Heart left ventricle (tissue), 13 donors: ENCODE measurements at regions not wholly inside any gene's neighbourhood (a gene's known extent, or its start where the extent isn't known, plus 50 kb on each side); places are given as distances from the start of the nearest gene placed in this dataset.

Source experiments
- POLR2A ChIP-seq, 2 donors: fragments of 450-650 bp; IDR thresholded peaks; one replicate each; pipeline ENCODE4 v1.6.1; 2017; ENCODE audit warnings: antibody characterized with exemption in 2 of 2, mild to moderate bottlenecking in 2 of 2, moderate library complexity in 2 of 2
- TF ChIP-seq, protein P1 (sequence below), 12 donors: fragments of 200-600 bp; sonication (generic) in 4 of 12; IDR thresholded peaks; one replicate each; pipeline versions ENCODE4 v1.5.0 to v1.8.0; 2018 to 2022; ENCODE audit warnings: antibody characterized with exemption in 12 of 12, mild to moderate bottlenecking in 5 of 12
- donor health status: ischemic (EF 13 %, LVEDD 7.1; RV severe dilation, severe dysfunction).
- donor health status: DM: no; HTN: yes; CAD: no.
- donor health status: DM: no; HTN: no; CAD: no.
- donor health status: ischemic (EF 25% LVEDD 6.9; RV normal size, moderate dysfunction).
- donor health status: ischemic (EF 25% LVEDD 5.7; RV mildly dilated, moderate dysfunction).
- donor health status: ischemic (EF 35%, LVEDD 5.7; RV mildly dilated, moderate dysfunction).
- donor health status: nonischemic (EF 11% LVEDD 7.7; RV severe dilation, severe dysfunction).
- donor health status: DM: yes; HTN: yes; CAD: no.
- donor health status: PGD.
- donor health status: ischemic (EF 29% LVEDD 5.4; RV normal size, mild dysfunction).
- donor health status: nonischemic (EF 23%, LVEDD 6.1; RV moderate dilation, normal function).

DNA sequence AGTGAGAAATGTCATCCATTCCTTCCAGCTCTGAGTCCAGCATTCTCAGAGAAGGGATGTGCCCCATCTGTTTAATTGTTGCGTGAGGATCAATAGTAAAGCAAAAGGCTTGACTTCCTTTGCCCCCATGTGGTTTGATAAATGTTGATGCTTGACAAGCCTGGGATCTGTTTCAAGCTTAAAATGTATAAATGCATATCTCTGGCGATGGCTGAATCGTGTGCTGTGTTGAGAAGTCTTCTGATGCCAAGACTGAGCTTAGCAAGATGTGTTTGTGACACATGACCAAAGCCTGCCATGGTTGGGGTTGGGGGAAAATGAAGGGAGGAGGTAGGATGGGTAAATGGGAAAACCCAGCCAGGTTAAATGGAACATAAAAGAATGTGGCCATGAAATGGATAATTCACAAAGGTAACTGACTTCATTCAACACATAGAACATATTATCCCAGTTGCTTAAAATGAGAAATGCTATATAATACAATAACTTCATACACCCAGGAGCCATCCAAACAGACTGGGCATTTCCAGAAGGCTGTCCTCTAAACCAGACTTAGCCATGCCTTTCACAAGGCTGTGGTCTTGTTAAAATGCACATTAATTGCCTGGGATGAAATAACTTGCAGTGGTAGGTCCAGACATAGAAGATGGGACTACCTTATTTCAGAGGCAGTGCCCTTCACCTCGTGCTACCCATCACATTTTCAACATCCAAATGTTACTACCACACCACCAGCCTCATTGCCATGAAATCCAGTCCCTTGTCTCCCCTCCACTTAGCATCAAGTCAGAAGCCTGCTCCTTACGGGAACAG lies 147.3 kb upstream of the PDE1C start:
- no peak for TF ChIP-seq POLR2A (IDR thresholded peaks at IDR 0.05)
- TF ChIP-seq, protein P1, sequence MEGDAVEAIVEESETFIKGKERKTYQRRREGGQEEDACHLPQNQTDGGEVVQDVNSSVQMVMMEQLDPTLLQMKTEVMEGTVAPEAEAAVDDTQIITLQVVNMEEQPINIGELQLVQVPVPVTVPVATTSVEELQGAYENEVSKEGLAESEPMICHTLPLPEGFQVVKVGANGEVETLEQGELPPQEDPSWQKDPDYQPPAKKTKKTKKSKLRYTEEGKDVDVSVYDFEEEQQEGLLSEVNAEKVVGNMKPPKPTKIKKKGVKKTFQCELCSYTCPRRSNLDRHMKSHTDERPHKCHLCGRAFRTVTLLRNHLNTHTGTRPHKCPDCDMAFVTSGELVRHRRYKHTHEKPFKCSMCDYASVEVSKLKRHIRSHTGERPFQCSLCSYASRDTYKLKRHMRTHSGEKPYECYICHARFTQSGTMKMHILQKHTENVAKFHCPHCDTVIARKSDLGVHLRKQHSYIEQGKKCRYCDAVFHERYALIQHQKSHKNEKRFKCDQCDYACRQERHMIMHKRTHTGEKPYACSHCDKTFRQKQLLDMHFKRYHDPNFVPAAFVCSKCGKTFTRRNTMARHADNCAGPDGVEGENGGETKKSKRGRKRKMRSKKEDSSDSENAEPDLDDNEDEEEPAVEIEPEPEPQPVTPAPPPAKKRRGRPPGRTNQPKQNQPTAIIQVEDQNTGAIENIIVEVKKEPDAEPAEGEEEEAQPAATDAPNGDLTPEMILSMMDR (IDR thresholded peaks at IDR 0.05): no peak
